Tibial artery (tissue), 4 donors: ENCODE measurements at regions not wholly inside any gene's neighbourhood (a gene's known extent, or its start where the extent isn't known, plus 50 kb on each side); places are given as distances from the start of the nearest gene placed in this dataset.
"Not testable (repeated sequence)": the region's sequence is repeated elsewhere in the genome, so short reads cannot be mapped to it uniquely, and the experiment has no call there.

Experiments
- DNase-seq, 2 donors: peaks; one replicate each; pipeline ENCODE4 v3.0.0-alpha.2; 2019
- H3K27ac ChIP-seq, 2 donors: fragments of 200-600 bp; sonication (generic) in 1 of 2; 1 replicate in 1 of 2; 2 replicates in 1 of 2; pipeline ENCODE4 v1.5.1; 2018 to 2019; ENCODE audit warnings: mild to moderate bottlenecking in 1 of 2
- H3K27me3 ChIP-seq, 2 donors: fragments of 200-600 bp; sonication (generic) in 1 of 2; one replicate each; pipeline versions ENCODE4 v1.5.1 to v1.6.0; 2016 to 2019
- H3K36me3 ChIP-seq, 3 donors: fragments of 200-600 bp; sonication (generic) in 2 of 3; one replicate each; pipeline ENCODE4 v1.5.1; 2016 to 2019; ENCODE audit warnings: mild to moderate bottlenecking in 2 of 3
- H3K4me1 ChIP-seq, 4 donors: fragments of 200-600 bp; sonication (generic) in 2 of 4; 1 replicate in 3 of 4; 2 replicates in 1 of 4; pipeline ENCODE4 v1.5.1; 2016 to 2019
- H3K4me3 ChIP-seq, 2 donors: fragments of 200-600 bp; sonication (generic) in 1 of 2; 1 replicate in 1 of 2; 2 replicates in 1 of 2; pipeline ENCODE4 v1.5.1; 2018 to 2019; ENCODE audit warnings: mild to moderate bottlenecking in 2 of 2
- H3K9me3 ChIP-seq, 3 donors: fragments of 200-600 bp; sonication (generic) in 1 of 3; one replicate each; pipeline ENCODE4 v1.5.1; 2016 to 2019
- intact Hi-C: fragments of 100-400 bp; cut with DNase I; formaldehyde crosslinking; loops from one replicate; pipeline ENCODE4 v1.15.0; 2023; ENCODE audit warnings: low total_unique reads
- TF ChIP-seq, protein P1 (sequence below), 2 experiments: fragments of 200-600 bp in 1 of 2; fragments of 450-650 bp in 1 of 2; IDR thresholded peaks; one replicate each; pipeline ENCODE4 v1.5.1; 2017 to 2019; ENCODE audit warnings: antibody characterized with exemption in 2 of 2, mild to moderate bottlenecking in 1 of 2, moderate library complexity in 1 of 2

DNA sequence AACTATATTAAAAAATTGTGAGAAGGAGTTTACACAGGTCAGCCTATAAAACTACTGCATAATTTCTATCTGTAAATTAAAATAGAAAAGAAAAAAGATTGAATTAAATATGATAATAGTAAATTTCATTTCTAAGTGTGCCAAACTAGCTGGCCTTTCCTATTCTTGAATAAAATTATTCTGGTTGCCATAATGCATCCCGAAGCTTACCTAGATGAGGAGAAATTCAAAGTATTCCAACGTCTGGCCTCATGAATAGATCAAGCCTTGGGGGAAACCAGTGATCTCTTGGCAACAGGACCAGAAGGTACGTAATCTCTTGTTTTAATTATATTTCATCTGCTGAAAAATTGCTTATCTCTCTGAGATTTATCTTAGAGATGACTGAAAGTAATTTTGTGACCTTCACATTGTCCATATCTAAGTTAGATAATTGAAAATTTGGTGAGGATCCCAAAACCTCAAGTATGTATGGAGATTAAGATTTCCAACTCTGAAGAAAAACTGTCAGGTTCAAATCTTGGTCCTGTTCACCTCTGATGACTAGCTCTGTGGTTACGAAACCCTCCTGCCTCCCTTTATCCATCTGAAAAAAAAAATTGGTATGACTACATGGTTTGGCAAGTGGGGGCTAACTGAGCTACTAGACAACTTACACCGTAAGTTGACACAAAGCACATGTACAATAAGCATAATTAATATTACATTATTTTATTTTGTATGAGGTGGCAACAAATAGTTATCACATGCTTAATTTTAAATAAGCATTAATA is 891.4 kb upstream of the ADAMTS5 start:
- DNase-seq, H3K27me3 ChIP-seq, H3K36me3 ChIP-seq, intact Hi-C loops, H3K9me3 ChIP-seq, H3K4me1 ChIP-seq, H3K4me3 ChIP-seq, H3K27ac ChIP-seq: not testable (repeated sequence)

DNA sequence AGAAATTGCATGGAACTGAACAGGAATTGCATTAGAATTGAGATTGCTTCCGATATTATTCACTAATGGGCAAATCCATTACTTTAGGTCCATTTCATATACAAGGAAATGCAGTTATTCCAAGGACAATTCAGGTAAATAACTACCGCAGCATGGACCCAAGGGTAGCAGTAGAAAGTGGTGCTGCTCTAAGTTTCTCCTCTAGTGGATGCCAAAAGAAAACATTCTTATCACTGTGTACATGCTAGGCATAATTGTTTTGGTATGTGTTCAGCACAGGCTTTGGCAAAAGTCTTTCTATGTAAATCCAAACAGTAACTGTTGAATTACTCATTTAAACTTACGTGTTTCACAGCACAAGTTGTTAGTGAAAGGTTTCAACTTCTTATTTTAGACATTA is 890.1 kb upstream of the ADAMTS5 start:
- H3K27me3 ChIP-seq, H3K4me3 ChIP-seq, H3K9me3 ChIP-seq, DNase-seq, H3K36me3 ChIP-seq, H3K27ac ChIP-seq, intact Hi-C loops, H3K4me1 ChIP-seq: not testable (repeated sequence)

DNA sequence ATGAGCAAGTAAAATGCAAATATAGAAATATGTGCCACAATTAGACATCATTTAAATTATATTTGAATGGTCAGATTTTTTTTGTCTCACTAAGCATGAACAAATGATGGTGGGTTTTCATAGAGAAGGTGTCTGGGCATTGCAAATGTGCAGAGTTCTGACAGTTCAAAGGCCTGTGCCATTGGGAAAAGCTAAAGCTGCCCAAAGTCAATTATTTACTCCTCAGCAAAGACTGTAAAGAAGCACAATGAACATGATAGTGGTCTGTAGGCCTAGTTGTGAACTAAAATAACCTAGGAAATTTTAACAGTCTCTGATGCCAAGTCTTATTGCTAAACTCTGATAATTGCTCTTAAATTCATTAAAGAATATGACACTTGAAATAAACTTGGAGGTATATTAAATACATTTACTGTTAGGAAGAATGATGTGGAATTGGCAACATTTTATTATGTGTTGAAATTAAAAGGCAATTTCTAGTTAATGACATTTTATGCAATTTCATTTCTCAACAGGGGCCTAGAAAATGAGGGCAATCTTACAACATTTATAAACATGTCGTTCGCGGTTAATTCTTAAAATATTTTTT is 874.3 kb upstream of the ADAMTS5 start:
- Histone ChIP-seq H3K36me3 (no peaks in the 10 kb centered on the region), H3K27ac (no peak overlapping the region), H3K9me3 (no peaks in the 10 kb centered on the region), H3K4me1 (no peaks in the 10 kb centered on the region), H3K4me3 (no peak overlapping the region), H3K27me3 (no peaks in the 10 kb centered on the region)
- no peak for DNase-seq
- intact Hi-C loops, result no loop called here
- TF ChIP-seq, protein P1, sequence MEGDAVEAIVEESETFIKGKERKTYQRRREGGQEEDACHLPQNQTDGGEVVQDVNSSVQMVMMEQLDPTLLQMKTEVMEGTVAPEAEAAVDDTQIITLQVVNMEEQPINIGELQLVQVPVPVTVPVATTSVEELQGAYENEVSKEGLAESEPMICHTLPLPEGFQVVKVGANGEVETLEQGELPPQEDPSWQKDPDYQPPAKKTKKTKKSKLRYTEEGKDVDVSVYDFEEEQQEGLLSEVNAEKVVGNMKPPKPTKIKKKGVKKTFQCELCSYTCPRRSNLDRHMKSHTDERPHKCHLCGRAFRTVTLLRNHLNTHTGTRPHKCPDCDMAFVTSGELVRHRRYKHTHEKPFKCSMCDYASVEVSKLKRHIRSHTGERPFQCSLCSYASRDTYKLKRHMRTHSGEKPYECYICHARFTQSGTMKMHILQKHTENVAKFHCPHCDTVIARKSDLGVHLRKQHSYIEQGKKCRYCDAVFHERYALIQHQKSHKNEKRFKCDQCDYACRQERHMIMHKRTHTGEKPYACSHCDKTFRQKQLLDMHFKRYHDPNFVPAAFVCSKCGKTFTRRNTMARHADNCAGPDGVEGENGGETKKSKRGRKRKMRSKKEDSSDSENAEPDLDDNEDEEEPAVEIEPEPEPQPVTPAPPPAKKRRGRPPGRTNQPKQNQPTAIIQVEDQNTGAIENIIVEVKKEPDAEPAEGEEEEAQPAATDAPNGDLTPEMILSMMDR (IDR thresholded peaks at IDR 0.05), result no peak

DNA sequence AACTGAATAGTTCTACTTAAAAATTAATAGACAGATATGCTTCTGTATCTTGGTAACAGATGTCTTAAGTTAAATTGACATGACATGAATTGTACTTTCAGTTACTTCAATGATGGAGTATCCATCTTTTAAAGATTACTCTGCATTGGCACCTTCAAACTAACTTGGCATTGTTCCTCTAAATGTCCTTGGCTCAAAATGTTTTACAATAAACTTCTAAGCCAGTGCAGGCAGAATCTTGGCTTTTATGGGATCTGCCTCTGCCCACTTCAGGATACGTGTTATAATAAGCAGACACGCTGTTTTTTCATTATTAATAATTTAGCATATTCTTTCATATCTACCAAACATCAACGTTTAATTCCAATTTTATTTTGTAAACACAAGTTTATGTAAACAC is 873.4 kb upstream of the ADAMTS5 start:
- Histone ChIP-seq H3K27ac (no peak overlapping the region), H3K27me3 (no peaks in the 10 kb centered on the region), H3K4me3 (no peak overlapping the region), H3K9me3 (no peaks in the 10 kb centered on the region), H3K4me1 (no peaks in the 10 kb centered on the region), H3K36me3 (no peaks in the 10 kb centered on the region)
- intact Hi-C loops, result no loop called here
- DNase-seq, result no peak
- TF ChIP-seq, protein P1 (IDR thresholded peaks at IDR 0.05), result no peak

DNA sequence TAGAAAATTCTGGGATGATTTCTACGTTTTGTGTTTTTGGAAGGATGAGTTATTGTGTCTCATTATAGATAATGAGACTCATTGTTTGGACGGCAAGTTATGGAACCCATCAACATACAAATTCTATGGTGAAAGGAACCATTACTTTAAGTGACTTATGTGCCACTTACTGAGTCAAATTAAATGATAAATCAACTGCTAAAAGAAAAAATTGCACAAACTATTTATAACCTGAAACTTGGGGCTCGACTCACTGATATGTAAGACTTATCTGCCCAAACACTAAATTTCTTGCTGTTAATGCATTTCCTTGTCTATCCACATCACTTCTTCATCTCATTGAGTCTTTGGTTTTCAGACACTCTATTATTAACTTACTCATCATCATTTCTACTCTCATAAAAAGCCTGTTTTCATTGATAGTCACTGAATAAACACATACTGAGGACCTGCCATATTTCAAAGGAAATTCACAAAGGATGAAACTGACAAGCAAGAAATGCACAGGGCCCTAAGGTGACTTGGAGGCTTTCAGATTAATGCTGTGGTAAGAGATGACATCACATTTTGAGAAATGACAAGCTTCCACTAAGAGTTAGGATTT is 872.7 kb upstream of the ADAMTS5 start:
- TF ChIP-seq, protein P1 (IDR thresholded peaks at IDR 0.05), result no peak
- H3K27me3 ChIP-seq, result no peaks in the 10 kb centered on the region
- no peak overlapping the region for H3K4me3 ChIP-seq
- no peaks in the 10 kb centered on the region for H3K4me1 ChIP-seq
- H3K9me3 ChIP-seq, result no peaks in the 10 kb centered on the region
- no peak overlapping the region for H3K27ac ChIP-seq
- intact Hi-C loops, result no loop called here
- DNase-seq, result no peak
- H3K36me3 ChIP-seq, result no peaks in the 10 kb centered on the region

DNA sequence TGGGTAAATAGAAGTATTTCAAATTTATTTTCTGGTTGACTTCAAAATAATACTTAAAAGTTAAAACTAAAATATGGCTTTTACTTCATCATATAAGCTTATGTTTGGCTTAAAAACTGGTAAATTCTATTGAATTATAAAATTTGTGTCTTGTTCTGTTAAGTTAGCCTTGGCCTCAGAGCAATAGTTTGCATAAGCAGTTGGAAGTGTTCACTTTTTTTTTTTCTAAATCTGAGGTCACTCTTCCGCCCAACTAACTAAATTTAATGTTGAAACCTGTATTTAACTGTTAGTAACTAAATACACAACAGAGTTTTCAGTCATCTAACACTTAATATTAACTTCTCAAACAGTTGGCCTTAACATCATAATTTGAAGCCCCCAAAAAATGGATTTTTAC is 871.7 kb upstream of the ADAMTS5 start:
- TF ChIP-seq, protein P1 (IDR thresholded peaks at IDR 0.05), result no peak
- H3K27ac ChIP-seq, result no peak overlapping the region
- no peaks in the 10 kb centered on the region for H3K36me3 ChIP-seq
- no peaks in the 10 kb centered on the region for H3K4me1 ChIP-seq
- intact Hi-C loops, result no loop called here
- no peaks in the 10 kb centered on the region for H3K9me3 ChIP-seq
- no peaks in the 10 kb centered on the region for H3K27me3 ChIP-seq
- no peak for DNase-seq
- no peak overlapping the region for H3K4me3 ChIP-seq
